SK-N-DZ (cell line): ENCODE measurements at regions not wholly inside any gene's neighbourhood (a gene's known extent, or its start where the extent isn't known, plus 50 kb on each side); places are given as distances from the start of the nearest gene placed in this dataset.

Experiments used
- DNase-seq: peaks from one replicate; pipeline ENCODE4 v3.0.0-alpha.2; 2015; ENCODE audit warnings: low spot score

DNA sequence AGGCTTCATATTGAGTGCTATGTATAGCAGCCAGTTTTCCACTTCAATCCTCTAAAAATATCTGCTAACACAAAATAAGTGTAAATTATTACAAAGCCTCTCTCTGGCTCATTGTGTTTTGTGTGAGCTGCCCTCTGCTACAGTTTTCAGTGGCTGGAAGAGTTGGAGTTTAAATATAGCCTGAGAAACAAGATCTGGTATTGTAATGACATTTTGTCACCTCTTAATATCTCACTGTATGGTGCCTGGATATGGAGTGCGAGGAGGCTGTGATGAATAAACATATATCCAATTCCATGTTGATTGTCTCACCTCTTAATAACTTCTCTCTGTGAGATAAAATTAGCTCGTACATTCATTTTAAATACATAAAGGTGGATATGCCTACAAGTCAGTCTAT, 269.7 kb downstream of the FLRT2 start:
- DNase-seq: no peak

DNA sequence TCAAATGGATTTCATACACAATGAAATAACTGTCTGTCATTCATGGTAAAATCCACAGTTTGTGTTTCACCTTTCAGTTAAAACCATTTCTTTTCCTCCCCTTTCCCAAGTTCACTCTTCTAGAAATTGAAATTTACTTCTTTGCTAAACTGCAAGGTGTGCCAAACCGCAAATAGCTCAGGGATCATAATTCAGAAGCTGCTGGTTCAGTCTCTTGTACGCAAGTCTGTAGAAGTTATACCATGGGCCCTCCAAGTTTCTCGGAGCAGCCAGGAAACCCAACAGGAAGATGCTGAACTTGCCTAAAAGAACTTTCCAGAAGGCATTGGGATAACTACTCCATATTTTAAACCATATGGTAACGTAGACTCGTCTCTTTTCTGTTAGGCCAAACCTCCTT, 268.9 kb downstream of the FLRT2 start:
- DNase-seq: no peak

DNA sequence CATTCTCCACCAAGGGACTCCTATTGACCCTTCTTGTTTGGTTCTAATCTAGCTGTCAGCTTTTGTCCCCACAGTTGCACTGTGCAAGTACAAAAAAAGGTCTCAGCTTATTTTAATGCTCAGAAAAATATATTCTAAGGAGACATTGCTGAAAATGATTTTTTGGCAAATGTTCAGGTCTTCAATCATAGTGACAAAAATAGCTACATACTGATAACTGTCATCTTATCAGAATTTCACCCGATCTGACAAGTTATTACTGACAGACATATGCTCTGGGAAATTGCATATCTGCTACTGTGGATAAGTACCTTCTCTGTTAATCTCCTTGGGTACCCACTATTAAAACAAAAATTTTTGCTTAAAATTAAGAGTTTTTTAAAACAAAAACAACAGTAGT, 263.6 kb downstream of the FLRT2 start:
- DNase-seq: no peak

DNA sequence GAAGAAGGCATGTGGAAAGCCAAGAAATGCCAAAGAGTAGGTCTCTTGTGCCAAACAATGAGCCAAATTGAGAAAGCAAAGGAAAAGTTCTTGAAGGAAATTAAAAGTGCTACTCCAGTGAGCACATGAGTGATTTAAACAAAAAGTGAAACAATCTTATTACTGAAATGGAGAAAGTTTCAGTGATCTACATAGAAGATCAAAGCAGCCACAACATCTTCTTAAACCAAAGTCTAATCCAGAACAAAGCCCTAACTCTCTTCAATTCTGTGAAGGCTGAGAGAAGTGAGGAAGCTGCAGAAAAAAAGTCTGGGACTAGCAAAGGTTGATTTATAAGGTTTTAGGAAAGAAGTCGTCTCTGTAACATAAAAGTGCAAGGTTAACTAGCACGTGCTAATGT, 259.6 kb downstream of the FLRT2 start:
- no peak for DNase-seq

DNA sequence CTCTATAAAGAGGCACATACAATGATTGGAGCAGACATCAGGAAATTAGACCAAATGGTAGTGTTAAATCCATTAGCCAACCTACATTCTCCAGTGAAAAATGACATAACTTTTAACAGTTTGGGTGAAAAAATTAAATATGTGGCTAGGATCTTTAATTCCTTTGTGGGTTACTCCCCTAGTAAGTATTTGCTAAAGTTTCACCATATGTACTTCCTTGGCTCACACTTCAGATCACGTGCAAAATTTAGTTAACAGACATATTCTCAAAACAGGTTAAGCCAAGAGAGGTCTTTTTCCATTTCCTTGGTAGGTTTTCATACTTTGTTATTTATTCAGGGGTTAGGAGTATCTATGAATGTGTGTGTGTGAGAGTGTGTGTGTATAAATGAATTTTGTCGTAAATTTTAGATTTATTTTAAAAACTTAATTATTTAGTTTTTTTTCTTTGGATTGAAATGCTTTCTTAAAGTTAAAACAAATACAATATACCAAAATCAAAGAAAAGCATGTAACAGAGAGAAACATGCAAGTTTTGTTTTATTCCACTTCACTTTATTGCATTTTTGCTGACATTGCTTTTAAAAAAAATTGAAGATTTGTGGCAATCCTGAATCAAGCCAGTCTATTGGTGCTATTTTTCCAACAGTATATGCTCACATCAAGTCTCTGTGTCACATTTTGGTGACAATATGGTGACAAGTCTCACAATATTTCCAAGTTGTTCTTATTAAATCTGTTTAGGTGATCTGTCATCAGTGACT, 258.7 kb downstream of the FLRT2 start:
- DNase-seq: no peak

DNA sequence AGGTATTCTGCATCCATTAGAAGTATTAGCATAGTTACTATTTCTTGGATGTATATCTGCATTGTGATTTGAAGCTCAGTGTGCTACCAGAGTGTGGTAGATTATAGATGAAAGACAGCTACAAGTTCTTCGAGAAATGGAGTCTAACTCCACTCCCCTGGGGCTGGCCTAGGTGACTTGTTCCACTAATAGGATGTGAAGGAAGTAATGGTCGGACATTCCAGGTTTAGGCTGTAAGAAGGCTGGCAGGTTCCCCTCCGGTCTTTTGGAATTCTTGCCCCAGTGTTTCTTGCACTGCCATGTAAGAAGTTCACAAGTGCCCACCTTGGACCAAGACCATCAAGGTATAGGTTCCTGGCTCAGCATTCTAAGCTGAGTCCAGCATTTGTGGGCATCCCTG, 236.4 kb downstream of the FLRT2 start:
- DNase-seq: no peak

DNA sequence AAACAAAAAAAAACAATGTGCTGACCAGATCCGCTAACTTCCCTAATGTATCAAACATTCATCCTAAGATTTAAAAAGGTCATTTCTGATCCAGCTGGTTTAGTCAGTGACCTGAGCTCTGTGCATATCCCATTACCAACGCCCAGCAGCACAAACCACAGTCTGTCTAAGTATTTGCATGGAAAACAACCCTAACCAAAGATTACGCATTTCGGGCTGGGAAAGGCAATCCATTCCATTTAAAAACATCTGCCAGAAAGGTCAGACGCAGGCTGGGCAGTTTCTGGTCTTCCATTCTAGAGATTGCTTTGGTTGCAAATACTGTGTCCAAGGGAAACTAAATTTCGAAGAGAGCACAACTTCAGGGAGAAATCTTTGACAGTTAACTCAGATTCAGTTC, 234.9 kb downstream of the FLRT2 start:
- DNase-seq: no peak

DNA sequence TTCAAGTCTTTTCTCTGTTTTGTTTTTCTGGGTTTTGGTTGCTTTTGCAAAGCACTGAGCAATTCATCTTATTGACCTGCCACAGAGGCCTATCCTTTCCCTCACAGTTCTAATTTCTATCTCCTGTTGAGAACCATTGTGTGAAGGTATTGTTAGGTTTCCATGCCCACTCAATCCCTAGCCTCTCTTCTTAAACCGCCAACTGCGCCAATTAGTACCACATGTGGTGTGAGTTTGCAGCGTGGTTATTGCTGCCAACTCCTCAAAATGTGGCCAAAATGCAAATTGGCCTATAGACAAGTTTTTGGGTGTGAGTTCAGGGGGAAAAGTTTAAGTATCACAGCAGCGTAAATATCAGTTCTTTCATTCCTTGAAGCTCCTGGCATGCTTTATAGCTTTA, 232.6 kb downstream of the FLRT2 start:
- DNase-seq: no peak

DNA sequence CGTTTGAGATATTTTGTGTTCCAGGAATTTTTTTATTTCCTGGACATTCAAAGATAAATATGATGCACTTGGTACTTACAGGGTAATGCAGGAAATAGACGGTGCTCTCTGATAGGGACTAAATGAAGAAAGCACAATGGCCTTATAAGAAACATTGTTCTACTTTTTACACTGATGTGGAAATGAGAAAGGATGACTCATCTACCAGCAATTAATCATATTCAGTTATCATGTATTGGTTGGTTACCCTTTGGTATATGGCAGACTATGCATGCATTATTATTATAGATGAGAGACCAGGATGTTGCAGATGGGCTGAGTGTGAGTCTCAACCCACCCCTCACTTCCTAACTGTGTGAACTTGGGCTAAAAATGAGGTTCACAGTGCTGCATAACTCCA, 222.2 kb downstream of the FLRT2 start:
- DNase-seq: no peak

DNA sequence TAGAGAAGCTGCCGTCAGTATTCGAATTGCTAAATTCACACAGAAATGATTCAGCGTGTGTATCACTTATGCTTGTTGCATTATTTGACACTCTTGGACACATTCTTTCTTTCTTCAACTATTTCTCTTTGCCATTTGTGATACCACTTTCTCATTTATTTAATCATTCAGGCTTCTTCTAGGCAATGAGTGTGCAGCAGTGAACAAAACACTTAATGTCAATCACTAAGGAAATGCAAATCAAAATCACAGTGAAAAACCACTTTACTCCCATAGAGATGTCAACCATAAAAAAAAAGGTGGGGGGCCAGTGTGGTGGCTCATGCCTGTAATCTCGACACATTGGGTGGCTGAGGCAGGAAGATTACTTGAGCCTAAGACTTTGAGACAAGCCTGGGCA, 214.6 kb downstream of the FLRT2 start:
- DNase-seq: no peak

DNA sequence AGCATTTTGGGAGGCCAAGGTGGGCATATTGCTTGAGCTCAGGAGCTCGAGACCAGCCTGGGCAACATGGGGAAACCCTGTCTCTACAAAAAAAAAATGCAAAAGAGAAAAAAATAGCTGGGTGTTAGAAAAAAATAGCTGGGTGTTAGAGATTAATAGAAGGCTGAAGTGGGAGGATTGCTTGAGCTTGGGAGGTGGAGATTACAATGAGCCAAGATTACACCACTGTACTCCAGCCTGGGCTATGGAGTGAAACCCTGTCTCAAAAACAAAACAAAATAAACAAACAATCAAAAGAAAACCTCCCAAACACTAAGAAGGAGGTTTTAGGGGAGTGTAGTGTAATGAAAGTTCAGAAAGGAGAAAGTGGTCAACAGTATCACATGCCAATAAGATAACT, 202.1 kb downstream of the FLRT2 start:
- no peak for DNase-seq

DNA sequence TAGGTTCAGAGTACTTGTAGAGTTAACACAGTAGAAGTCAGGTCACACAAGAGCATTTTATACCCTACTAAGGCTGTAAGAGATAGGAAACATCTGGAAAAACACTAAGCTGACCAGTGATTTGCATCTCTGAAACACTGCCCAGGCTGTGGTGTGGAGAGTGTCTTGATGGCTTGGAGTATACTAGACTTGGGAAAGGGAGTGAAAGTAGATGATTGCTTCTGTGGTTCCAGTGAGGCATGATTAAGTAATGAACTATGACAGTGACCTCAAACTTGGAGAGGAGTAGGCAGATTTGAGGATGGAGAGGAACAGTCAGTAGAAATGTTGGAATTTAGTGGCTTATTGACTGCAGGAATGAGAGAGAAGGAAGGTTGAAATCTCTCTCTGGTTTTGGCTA, 201.2 kb downstream of the FLRT2 start:
- peak; percentile 1 for DNase-seq

DNA sequence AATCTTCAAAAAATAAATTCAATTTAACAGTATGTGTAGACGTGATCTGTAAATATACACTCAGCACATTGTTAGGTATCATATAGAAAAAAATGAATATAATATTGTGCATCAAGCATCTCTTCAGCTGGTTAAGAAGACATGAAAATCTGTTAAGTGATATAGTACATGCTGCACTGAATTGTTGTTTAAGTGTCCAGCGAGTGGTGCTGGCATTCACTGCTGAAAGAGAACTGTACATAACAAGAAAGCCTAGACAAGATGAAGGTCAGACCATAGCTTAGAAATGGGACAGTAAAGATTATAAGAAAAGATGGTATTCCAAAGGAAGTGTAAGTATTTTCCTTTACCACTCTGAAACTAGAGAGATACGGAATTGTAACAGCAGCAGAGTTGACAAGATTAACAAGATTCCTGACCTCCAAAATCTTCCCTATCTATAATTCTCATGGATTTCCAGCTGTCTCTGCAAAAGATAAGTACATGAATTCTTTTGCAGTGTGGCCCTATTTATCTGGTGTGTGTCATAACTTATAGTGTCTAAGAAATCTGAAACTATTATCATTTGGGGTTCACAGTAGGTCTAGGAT, 198.6 kb downstream of the FLRT2 start:
- no peak for DNase-seq

DNA sequence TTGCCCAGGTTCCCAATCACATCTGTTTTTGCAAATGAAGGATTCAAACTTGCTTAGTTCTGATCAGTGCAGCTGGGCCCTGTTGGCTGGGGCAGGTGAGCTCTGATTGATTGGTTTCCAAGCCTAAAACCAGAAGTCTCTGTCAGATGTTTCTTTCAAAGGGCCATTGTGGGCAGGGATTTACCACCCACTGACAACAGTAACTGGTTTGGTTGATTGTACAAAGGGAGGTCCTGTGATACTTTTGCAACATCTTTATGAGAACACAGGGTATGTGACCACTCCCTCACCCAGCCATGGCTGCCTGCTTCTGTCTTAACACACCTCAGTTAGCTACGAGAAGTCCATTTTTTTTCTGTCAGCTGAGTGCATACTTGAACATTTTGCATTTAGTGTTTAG, 184.1 kb downstream of the FLRT2 start:
- DNase-seq: no peak

DNA sequence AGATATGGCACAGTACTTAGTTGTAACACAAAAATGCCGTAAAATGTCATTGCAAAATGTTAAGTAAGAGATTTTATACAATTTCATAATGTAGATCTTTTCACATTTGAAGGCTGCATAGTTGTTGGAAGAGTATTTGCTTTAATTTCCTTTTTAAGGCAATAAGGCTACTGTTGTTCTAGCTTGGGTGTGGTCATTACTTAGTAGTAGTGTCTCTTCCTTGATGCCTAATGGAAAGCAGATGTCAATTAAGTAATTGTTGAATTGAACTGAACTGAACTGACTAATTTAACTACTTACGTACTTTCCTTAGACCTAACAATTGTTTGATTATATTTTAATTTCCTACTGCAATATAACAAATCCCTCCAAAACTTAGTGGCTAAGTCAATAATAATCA, 181.7 kb downstream of the FLRT2 start:
- DNase-seq: no peak
